GM12874 (cell line): ENCODE measurements at regions not wholly inside any gene's neighbourhood (a gene's known extent, or its start where the extent isn't known, plus 50 kb on each side); places are given as distances from the start of the nearest gene placed in this dataset.

Experiments
- TF ChIP-seq, protein P1 (sequence below): IDR thresholded peaks from 2 replicates; pipeline ENCODE4 v1.5.1; 2011; ENCODE audit warnings: low read depth, mild to moderate bottlenecking, control low read depth, low read length, moderate library complexity; ENCODE audit not compliant: insufficient read depth

DNA sequence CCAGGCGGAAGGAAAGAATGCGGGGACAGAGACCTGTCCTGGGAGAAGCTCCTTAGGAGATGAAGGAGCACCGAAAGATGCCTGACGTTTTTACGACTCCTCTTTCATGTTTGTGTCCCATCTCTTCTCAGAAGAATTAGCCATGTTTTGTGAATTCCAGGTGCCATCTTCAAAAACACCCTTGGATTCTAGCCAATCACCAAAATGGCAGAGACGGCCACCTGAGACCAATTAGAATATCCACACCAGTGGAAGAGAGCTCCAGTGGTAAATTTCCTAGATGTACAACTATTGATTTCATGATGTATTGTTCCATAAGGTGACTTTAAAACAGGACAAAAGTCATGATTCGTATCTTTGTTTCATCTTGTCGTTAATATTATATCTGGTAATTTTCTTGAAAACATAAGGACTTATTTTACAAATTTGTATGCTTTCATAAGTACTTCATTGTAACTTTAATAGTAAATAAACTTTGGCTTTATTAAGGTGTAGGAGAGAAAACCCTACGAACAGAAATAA is 62.3 kb upstream of the NUDT4 start:
- TF ChIP-seq, protein P1, sequence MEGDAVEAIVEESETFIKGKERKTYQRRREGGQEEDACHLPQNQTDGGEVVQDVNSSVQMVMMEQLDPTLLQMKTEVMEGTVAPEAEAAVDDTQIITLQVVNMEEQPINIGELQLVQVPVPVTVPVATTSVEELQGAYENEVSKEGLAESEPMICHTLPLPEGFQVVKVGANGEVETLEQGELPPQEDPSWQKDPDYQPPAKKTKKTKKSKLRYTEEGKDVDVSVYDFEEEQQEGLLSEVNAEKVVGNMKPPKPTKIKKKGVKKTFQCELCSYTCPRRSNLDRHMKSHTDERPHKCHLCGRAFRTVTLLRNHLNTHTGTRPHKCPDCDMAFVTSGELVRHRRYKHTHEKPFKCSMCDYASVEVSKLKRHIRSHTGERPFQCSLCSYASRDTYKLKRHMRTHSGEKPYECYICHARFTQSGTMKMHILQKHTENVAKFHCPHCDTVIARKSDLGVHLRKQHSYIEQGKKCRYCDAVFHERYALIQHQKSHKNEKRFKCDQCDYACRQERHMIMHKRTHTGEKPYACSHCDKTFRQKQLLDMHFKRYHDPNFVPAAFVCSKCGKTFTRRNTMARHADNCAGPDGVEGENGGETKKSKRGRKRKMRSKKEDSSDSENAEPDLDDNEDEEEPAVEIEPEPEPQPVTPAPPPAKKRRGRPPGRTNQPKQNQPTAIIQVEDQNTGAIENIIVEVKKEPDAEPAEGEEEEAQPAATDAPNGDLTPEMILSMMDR: no peak

DNA sequence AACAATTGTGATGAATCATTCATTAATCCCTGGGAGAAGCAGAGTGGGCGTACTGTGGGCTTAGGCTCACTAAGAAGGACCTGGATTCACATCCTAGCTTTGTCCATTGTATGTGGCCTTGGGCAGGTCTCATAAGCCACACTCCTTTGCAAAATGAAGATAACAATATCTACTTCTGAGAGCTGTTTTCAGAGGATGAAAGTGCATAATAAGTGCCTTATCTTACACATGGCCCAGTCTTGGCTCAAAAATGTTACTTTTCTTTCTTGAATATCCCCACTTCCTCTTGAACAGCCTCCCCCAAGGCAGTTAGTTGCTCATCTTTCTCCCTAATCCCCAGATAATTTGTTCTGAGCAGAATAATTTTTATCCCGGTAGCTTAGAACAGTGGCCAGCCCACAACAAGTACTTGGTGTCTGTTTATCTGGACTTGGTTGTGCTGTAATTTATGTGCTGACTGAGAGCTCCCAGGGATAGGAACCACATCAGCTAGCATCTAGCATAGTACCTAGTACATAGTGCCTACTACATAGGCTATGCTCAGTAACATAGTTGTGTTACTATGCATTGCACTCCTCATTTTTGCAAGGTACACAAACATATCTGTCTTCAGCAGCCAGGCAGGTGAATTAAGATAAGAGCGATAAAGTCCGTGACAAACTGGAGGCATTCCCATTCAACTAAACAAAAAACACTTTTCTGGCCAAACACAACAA is 61.7 kb upstream of the NUDT4 start:
- TF ChIP-seq, protein P1: no peak

DNA sequence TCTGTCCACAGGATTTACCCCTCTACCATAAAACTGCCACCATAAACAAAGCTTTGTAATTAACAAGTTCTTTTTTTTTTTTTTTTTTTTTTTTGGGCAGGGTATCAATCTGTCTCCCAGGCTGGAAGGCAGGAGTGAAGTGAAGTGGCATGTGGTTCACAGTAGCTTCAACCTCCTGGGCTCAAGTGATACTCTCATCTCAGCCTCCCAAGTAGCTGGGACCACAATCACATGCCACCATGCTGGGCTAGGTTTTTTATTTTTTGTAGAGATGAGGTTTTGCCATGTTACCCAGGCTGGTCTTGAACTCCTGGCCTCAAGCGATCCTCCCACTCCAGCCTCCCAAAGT is 61.1 kb upstream of the NUDT4 start:
- TF ChIP-seq, protein P1: no peak

DNA sequence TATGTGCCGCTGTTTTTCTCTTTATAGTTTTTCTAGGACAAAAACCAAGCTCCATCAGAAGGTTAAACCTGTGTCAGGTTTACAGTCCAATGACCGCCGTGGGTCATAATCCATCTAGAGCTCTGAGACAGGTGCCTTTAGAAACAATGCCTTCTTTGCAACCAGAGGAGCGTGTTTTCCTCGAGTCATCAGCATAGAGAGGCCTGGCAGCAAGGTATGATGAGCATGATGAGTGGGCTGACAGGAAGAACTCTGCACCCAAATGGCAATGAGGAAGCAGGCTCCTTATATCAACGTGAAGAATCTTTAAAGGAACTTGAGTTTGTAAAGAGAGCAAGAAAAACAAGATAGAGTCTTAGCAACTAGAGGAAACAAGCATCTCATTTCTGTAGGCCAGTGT is 60.5 kb upstream of the NUDT4 start:
- TF ChIP-seq, protein P1: no peak

DNA sequence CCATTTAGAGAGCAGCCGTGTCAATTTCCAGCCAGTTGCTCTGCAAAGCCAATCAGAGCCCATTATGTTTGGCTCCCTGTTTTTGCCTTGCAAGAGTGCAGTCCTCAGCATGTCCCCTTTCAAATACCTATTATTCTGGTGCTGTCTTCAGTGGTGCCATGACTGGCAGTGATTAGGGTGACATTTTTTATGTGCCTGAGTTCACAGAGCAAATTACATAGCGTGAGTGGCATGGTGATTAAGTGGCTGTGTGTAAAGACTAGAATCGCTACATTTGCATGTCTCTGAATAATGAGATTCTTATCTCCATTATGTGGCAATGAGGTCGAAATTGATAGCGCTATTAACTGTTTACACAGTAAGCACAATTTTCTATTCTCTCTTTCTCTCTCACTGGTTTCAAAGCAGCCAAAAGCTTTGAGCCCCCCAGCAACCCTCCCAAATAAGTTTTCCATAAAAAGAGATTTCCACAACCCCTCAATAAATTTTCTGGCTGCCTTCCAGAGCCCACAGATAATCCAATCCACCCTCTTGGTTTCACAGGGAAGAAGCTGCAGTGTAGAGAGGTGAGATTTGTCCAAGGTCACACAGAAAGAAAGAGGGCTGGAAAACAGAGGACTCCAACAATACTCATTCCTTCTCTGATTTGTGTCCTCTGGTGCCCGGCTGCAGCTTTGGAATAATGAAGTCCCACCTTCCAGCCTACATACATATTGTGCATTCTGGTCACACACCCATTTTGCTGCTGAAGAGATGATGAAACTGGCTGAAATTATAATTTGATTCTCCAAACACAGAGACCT is 58.8 kb upstream of the NUDT4 start:
- TF ChIP-seq, protein P1: no peak

DNA sequence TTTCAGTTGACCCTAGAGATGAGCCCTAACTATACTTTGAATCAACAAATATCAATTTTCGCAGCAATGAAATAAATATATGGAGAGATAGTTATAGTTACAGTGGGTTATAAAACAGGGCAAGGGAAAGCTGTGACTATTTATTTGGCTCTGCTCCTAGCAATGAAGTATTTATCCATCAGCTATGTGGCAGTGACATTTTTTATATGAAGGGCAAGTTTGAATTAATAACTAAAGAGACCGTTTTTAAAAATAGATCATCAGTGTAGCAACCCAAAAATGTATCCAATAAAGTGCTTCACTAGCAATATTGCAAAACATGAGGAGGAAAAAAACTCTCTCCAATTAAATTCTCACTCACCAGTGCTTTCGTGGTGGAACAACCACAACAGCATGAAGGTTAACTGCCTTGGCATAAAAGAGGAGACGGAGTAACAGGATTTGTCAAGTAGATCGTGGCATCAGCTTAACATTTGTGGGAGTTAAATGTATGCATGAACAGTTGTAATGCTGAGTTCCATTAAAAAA is 58.1 kb upstream of the NUDT4 start:
- TF ChIP-seq, protein P1: no peak

DNA sequence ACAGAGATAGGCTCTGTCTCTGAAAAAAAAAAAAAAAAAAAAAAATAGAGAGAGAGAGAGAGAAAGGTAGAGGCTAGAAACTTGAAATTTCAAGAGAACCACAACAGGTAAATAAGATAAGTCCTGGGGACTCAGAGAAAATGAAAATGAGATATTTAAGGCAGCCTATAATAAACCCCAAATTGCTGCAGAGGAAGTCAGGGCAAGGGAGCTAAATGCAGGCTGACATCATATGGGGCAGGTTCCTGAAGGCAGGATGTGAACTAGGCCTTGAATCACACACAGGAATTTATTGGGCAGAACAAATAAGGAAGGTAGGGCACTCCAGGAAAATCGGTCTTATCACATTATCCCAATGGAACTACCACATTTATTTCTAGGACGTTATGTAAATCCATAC is 54.9 kb upstream of the NUDT4 start:
- TF ChIP-seq, protein P1: no peak
